WTC11 (cell line): ENCODE measurements at regions not wholly inside any gene's neighbourhood (a gene's known extent, or its start where the extent isn't known, plus 50 kb on each side); places are given as distances from the start of the nearest gene placed in this dataset.

Experiments used
- ATF3 ChIP-seq: sonication (generic); formaldehyde crosslinking; conservative IDR thresholded peaks from 2 replicates; pipeline ENCODE4 v1.8.1; 2022; ENCODE audit warnings: mild to moderate bottlenecking, missing genetic modification reagents
- E2F1 ChIP-seq: sonication (generic); formaldehyde crosslinking; IDR thresholded peaks from 2 replicates; pipeline ENCODE4 v1.8.0; 2022; ENCODE audit warnings: mild to moderate bottlenecking, missing genetic modification reagents
- MAX ChIP-seq: sonication (generic); formaldehyde crosslinking; IDR thresholded peaks from 2 replicates; pipeline ENCODE4 v1.8.0; 2022; ENCODE audit warnings: mild to moderate bottlenecking, missing genetic modification reagents

GRCh38 chr10:131431533-131431932, 120.0 kb upstream of the TCERG1L start:
- TF ChIP-seq ATF3 (CRISPR knock-in tag), result no peak
- TF ChIP-seq MAX (CRISPR knock-in tag), result no peak
- TF ChIP-seq E2F1 (CRISPR knock-in tag), result no peak
